ENCODE measurements at regions not wholly inside any gene's neighbourhood (a gene's known extent, or its start where the extent isn't known, plus 50 kb on each side); places are given as distances from the start of the nearest gene placed in this dataset.

DNA sequence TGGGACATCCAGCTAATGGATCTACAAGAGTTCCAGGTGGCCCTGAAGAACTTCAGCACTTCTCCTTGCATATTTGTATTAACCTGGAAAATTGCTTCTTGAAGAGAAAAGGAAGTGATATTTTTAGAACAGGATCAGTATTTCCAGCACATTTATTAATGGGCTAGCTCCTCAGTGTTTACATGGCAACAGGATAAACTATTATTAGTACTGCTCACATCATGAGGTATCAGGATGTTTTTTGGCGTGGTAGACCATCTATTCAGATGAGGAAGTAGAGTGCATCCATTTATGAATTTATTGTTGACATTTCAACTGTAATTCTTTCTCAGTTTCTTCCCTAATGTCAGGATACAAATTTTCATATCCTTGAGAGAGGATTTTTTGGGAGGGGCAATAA lies 144.4 kb downstream of the KCNRG start:
- TF ChIP-seq CTCF (IDR thresholded peaks at IDR 0.05; ENCODE audit: low read depth, low read length) (no peak), MAX (IDR thresholded peaks at IDR 0.05; ENCODE audit: low read depth, low read length) (no peak), POLR2A (IDR thresholded peaks at IDR 0.05; ENCODE audit: extremely low read depth, insufficient read length) (no peak)
